ENCODE measurements at regions not wholly inside any gene's neighbourhood (a gene's known extent, or its start where the extent isn't known, plus 50 kb on each side); places are given as distances from the start of the nearest gene placed in this dataset.

DNA sequence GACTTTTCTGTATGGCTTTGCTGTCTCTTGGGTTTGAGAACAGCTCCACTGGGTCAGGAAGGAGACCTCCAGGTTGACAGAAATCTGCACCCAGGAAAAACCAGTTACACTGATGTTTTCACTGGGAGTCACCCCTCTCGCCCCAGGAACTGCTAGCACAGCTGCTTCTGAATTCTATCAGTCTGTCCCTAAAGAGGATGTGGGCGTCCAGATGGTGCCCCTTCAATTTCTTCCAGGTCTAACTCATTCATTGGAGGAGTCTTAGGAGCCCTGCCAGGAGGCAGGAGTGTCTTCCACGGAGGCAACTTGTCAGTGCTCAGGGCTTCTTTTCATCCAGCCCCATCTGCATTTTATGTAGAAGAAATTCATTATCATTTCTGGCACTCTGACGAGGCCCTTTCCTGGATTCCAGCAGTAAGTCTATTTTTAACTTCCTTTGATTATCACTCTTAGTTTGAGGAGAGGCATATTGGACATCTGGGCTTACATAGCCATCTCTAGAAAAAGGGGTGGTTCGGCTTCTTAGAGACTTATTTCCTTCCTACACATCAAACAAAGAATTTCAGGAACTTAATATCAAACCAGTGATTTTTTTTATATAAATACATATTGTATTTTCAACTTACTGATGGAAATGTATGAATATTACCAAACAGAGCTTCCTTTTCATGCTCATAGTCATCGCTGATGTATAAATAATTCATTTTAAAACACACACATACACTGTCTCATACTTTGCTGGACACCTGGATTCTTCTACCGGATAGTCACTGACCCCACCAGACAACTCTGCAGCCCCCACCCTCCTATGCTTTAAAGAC, 148.8 kb downstream of the IRX2 start:
- H3K4me3 ChIP-seq: no peak overlapping the region
- intact Hi-C loops (cut with micrococcal nuclease): no loop called here
- DNase-seq: no peak
- TF ChIP-seq, protein P1, sequence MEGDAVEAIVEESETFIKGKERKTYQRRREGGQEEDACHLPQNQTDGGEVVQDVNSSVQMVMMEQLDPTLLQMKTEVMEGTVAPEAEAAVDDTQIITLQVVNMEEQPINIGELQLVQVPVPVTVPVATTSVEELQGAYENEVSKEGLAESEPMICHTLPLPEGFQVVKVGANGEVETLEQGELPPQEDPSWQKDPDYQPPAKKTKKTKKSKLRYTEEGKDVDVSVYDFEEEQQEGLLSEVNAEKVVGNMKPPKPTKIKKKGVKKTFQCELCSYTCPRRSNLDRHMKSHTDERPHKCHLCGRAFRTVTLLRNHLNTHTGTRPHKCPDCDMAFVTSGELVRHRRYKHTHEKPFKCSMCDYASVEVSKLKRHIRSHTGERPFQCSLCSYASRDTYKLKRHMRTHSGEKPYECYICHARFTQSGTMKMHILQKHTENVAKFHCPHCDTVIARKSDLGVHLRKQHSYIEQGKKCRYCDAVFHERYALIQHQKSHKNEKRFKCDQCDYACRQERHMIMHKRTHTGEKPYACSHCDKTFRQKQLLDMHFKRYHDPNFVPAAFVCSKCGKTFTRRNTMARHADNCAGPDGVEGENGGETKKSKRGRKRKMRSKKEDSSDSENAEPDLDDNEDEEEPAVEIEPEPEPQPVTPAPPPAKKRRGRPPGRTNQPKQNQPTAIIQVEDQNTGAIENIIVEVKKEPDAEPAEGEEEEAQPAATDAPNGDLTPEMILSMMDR (IDR thresholded peaks at IDR 0.05; ENCODE audit: borderline replicate concordance): no peak
- no peaks in the 10 kb centered on the region for H3K4me1 ChIP-seq
- H3K36me3 ChIP-seq: no peaks in the 10 kb centered on the region
- peaks cover 4% of the 10 kb centered on the region for H3K9me3 ChIP-seq (replicated peaks)
- H3K27me3 ChIP-seq (ENCODE audit: low read depth): peaks cover 11% of the 10 kb centered on the region
- H3K27ac ChIP-seq (replicated peaks): no peak overlapping the region

DNA sequence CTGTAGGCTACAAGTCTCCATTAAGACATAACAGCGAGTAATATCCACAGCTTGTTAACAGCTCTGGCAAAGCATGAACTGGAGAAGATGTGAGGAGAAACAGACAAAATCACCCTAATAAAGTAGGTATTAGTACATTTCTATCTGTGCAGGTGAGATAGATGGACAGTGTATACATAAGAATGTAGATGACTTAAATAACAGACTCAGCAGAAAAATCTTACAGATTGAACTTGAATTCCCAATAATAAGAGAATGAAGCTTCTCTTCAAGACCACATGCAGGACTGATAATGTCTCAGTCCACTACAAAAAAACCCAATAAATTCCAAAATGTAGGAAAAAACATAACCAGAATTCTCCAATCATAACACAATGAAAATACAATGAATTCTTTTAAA, 153.0 kb downstream of the IRX2 start:
- no peak overlapping the region for H3K27ac ChIP-seq (replicated peaks)
- H3K4me3 ChIP-seq: no peak overlapping the region
- H3K27me3 ChIP-seq (ENCODE audit: low read depth): peaks cover 5% of the 10 kb centered on the region
- no peaks in the 10 kb centered on the region for H3K4me1 ChIP-seq
- intact Hi-C loops (cut with micrococcal nuclease): no loop called here
- peaks cover 18% of the 10 kb centered on the region for H3K9me3 ChIP-seq (replicated peaks)
- H3K36me3 ChIP-seq: no peaks in the 10 kb centered on the region
- DNase-seq: no peak
- TF ChIP-seq, protein P1 (IDR thresholded peaks at IDR 0.05; ENCODE audit: borderline replicate concordance): no peak

DNA sequence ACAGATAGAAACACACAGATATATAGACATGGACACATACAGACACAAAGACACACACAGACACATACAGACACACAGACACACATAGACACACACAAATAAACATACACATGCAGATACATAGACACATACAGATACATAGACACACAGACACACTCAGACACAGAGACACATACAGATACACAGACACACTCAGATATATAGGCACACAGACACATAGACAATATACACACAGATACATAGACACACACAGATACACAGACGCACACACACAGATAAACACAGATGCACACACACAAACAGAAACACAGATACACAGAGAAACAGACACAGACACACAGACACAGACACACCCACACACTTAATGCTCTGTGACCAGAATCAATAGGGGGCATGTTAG, 156.8 kb downstream of the IRX2 start:
- H3K9me3 ChIP-seq (replicated peaks): peaks cover 15% of the 10 kb centered on the region
- TF ChIP-seq, protein P1 (IDR thresholded peaks at IDR 0.05; ENCODE audit: borderline replicate concordance): no peak
- H3K27me3 ChIP-seq (ENCODE audit: low read depth): peaks cover 34% of the 10 kb centered on the region
- no peak overlapping the region for H3K4me3 ChIP-seq
- no peak overlapping the region for H3K27ac ChIP-seq (replicated peaks)
- no peak for DNase-seq
- no peaks in the 10 kb centered on the region for H3K4me1 ChIP-seq
- intact Hi-C loops (cut with micrococcal nuclease): no loop called here
- no peaks in the 10 kb centered on the region for H3K36me3 ChIP-seq

DNA sequence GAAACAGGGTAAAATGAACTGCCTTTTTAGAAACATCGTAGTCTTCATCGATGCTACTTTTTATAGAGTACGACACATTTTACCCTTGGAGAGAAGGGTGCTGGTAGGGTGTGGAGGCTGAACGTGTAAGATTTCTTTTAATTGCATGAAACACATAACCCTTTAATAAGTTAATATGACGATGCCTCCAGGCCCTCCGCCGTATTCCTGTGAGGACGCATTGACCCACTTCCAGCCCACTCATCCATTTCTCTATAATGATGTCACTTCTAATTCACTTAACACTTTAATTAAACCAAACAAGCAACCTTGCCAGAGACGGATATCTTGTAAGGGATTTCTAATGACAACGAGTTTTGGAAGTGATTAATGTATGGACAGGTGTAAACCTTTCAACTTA, 158.7 kb downstream of the IRX2 start:
- intact Hi-C loops (cut with micrococcal nuclease): no loop called here
- Histone ChIP-seq H3K4me3 (no peak overlapping the region), H3K27me3 (ENCODE audit: low read depth) (peaks cover 34% of the 10 kb centered on the region), H3K9me3 (replicated peaks) (peaks cover 15% of the 10 kb centered on the region), H3K4me1 (no peaks in the 10 kb centered on the region), H3K27ac (replicated peaks) (no peak overlapping the region), H3K36me3 (no peaks in the 10 kb centered on the region)
- DNase-seq: no peak
- TF ChIP-seq, protein P1 (IDR thresholded peaks at IDR 0.05; ENCODE audit: borderline replicate concordance): no peak

DNA sequence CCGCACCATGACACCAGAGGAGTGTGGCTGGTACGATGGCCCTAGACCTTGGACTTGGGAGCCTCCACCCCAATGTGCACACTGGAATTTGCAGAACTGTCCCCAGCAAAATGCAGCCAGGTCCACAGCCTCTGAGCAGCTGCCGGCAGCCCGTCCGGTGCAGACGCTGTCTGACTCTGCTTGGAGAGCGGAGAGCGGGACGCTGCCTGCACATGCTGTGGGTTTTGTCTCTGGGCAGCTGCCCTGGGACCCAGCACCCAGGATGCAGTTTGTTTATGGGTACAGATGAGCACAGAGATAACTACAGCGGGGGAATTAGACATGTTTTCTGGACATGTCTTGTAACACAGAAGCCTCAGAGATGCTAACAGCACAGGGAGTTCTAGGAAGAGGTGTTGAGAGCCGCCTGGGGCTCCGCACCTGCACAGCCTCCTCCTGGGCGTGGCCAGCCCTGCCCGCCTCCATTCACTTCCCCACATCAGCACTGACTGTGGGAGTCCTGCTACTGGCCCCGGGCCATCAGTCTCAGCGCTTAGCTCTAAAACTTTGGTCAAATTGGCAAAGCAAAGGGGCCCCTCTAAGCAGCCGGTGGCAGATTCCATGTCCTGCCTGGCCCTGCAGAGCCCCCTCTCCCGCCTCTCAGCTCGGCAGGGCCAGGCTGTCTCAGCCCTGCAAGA, 159.6 kb downstream of the IRX2 start:
- H3K4me1 ChIP-seq: no peaks in the 10 kb centered on the region
- H3K27me3 ChIP-seq (ENCODE audit: low read depth): peaks cover 39% of the 10 kb centered on the region
- no peaks in the 10 kb centered on the region for H3K36me3 ChIP-seq
- no peak overlapping the region for H3K4me3 ChIP-seq
- TF ChIP-seq, protein P1 (IDR thresholded peaks at IDR 0.05; ENCODE audit: borderline replicate concordance): no peak
- intact Hi-C loops (cut with micrococcal nuclease): no loop called here
- H3K9me3 ChIP-seq (replicated peaks): peaks cover 10% of the 10 kb centered on the region
- no peak overlapping the region for H3K27ac ChIP-seq (replicated peaks)
- no peak for DNase-seq

Data from left ventricle myocardium inferior (tissue), 1 donor.